K562 (cell line): ENCODE measurements at regions not wholly inside any gene's neighbourhood (a gene's known extent, or its start where the extent isn't known, plus 50 kb on each side); places are given as distances from the start of the nearest gene placed in this dataset.

Source experiments
- ATAC-seq: fragments of 200-7000 bp; cut with Tn5 transposase; 3 replicates; pipeline ENCODE4 v1.9.1; 2020; ENCODE audit warnings: moderate library complexity
- BruUV-seq: library from RNA; stranded (reverse); fragments of 400-500 nt; replicated peaks from 2 replicates; lab custom pipeline; 2021; lab: Mats Ljungman, UMichigan
- CTCF ChIA-PET: fragments of 300-600 bp; formaldehyde crosslinking; extraction: SDS; loops from one replicate; lab custom pipeline; 2021; ENCODE audit warnings: low intra/inter-chr PET ratio; lab: Yijun Ruan, JAX
- POLR2A ChIA-PET: fragments of 300-600, 350-650 bp; sonication (Branson Sonifier 250); formaldehyde crosslinking; extraction: SDS; loops from one replicate; lab custom pipeline; 2021; ENCODE audit warnings: antibody characterized with exemption, inconsistent platforms; lab: Yijun Ruan, JAX
- DNase-seq, 4 experiments: peaks; one replicate each; pipeline versions ENCODE4 v3.0.0 to v3.0.0-alpha.2; 2011 to 2018; ENCODE audit warnings: low spot score in 3 of 4, mixed read lengths in 3 of 4; ENCODE audit errors: extremely low read depth in 1 of 4
- FAIRE-seq: peaks from 2 replicates; lab custom pipeline; 2011; peaks lifted over from hg19 to GRCh38; lab: Jason Lieb, UNC
- H2AFZ ChIP-seq: 2 replicates; pipeline ENCODE4 v1.6.0; 2011; ENCODE audit warnings: low read depth, low read length, control low read depth, inconsistent platforms
- H3K27ac ChIP-seq: fragments of 200-600 bp; 3 replicates; pipeline ENCODE4 v1.8.0; 2011; ENCODE audit warnings: low read depth, mild to moderate bottlenecking, control low read depth, inconsistent platforms, low read length, moderate library complexity, mixed read lengths; ENCODE audit errors: extremely low read depth
- H3K27me3 ChIP-seq, 2 experiments: fragments of 300-600 bp in 1 of 2; 2 replicates in 1 of 2; 3 replicates in 1 of 2; pipeline versions ENCODE4 v1.6.0 to v1.8.0; 2011; ENCODE audit warnings: inconsistent platforms in 2 of 2, low read length in 2 of 2, mild to moderate bottlenecking in 1 of 2, mixed read lengths in 1 of 2, moderate library complexity in 1 of 2; ENCODE audit not compliant: control insufficient read depth in 2 of 2, insufficient read depth in 2 of 2
- H3K36me3 ChIP-seq: fragments of 300-600 bp; 3 replicates; pipeline ENCODE4 v1.8.0; 2011; ENCODE audit warnings: mild to moderate bottlenecking, low read length, inconsistent platforms; ENCODE audit not compliant: control insufficient read depth, insufficient read depth
- H3K4me1 ChIP-seq, 2 experiments: fragments of 200-600 bp in 1 of 2; replicated peaks in 1 of 2; 2 replicates in 1 of 2; 3 replicates in 1 of 2; pipeline versions ENCODE4 v1.5.1 to v1.8.0; 2011; ENCODE audit warnings: inconsistent platforms in 2 of 2, low read length in 2 of 2, mild to moderate bottlenecking in 1 of 2, mixed read lengths in 1 of 2, moderate library complexity in 1 of 2; ENCODE audit not compliant: control insufficient read depth in 2 of 2, insufficient read depth in 2 of 2
- H3K4me2 ChIP-seq: 2 replicates; pipeline ENCODE4 v1.6.1; 2011; ENCODE audit warnings: low read length, control low read depth, inconsistent platforms, mixed read lengths; ENCODE audit not compliant: insufficient read depth
- H3K4me3 ChIP-seq: fragments of 200-600 bp; sonication (generic), shearing (Covaris generic); 2 replicates; pipeline ENCODE4 v1.5.1; 2016; ENCODE audit warnings: control low read depth, inconsistent platforms
- H3K79me2 ChIP-seq: fragments of 200-600 bp; 3 replicates; pipeline ENCODE4 v1.8.0; 2011; ENCODE audit warnings: low read length, inconsistent platforms; ENCODE audit not compliant: control insufficient read depth, insufficient read depth
- H3K9ac ChIP-seq, 2 experiments: 2 replicates each; pipeline versions ENCODE4 v1.6.0 to v1.6.1; 2011; ENCODE audit warnings: low read depth in 2 of 2, low read length in 2 of 2, control low read depth in 1 of 2, inconsistent platforms in 1 of 2, mild to moderate bottlenecking in 1 of 2, mixed read lengths in 1 of 2; ENCODE audit not compliant: insufficient read depth in 1 of 2
- H3K9me1 ChIP-seq: one replicate; pipeline ENCODE4 v1.6.0; 2011; ENCODE audit warnings: inconsistent platforms, mild to moderate bottlenecking, low read length, moderate library complexity; ENCODE audit not compliant: control insufficient read depth, insufficient read depth
- H3K9me3 ChIP-seq: replicated peaks from 2 replicates; pipeline ENCODE4 v1.5.1; 2011; ENCODE audit warnings: low read depth, low read length, inconsistent platforms; ENCODE audit not compliant: control insufficient read depth, insufficient read depth
- H4K20me1 ChIP-seq: replicated peaks from 2 replicates; pipeline ENCODE4 v1.6.1; 2011; ENCODE audit warnings: low read length, inconsistent platforms, mixed read lengths; ENCODE audit not compliant: control insufficient read depth, insufficient read depth
- ERF ChIP-seq: fragments of 450-650 bp; formaldehyde crosslinking; IDR thresholded peaks from 2 replicates; pipeline ENCODE4 v1.4.0; 2020; ENCODE audit warnings: mild to moderate bottlenecking, mixed read lengths
- FUS ChIP-seq: fragments of 200-400 bp; formaldehyde crosslinking; optimal IDR thresholded peaks from 2 replicates; pipeline ENCODE3; 2017; ENCODE audit warnings: low read depth, low read length
- MCM5 ChIP-seq: fragments of 450-650 bp; IDR thresholded peaks from 2 replicates; pipeline ENCODE4 v1.6.1; 2016; ENCODE audit warnings: low read depth
- NR2C1 ChIP-seq, 2 experiments: fragments of 450-650 bp; IDR thresholded peaks; 2 replicates each; pipeline ENCODE4 v1.6.1; 2017; ENCODE audit warnings: mild to moderate bottlenecking in 2 of 2, antibody characterized with exemption in 1 of 2, inconsistent platforms in 1 of 2, missing compliant biosample characterization in 1 of 2, missing genetic modification characterization in 1 of 2
- NUFIP1 ChIP-seq: fragments of 450-650 bp; IDR thresholded peaks from 2 replicates; pipeline ENCODE4 v1.6.1; 2018; ENCODE audit not compliant: partially characterized antibody
- POLR3A ChIP-seq: IDR thresholded peaks from 2 replicates; pipeline ENCODE4 v1.6.1; 2011; ENCODE audit warnings: borderline replicate concordance, mild to moderate bottlenecking, moderate library complexity; ENCODE audit not compliant: insufficient read length, insufficient read depth; ENCODE audit errors: extremely low read depth
- TOE1 ChIP-seq, 2 experiments: fragments of 450-650 bp in 1 of 2; sonication (generic) in 1 of 2; formaldehyde crosslinking in 1 of 2; IDR thresholded peaks; 2 replicates each; pipeline versions ENCODE4 v1.7.1 to v1.8.0; 2016 to 2022; ENCODE audit warnings: borderline replicate concordance in 2 of 2, mild to moderate bottlenecking in 2 of 2, antibody characterized with exemption in 1 of 2, inconsistent platforms in 1 of 2, low read depth in 1 of 2, missing genetic modification reagents in 1 of 2, moderate library complexity in 1 of 2
- TSC22D4 ChIP-seq: fragments of 450-650 bp; IDR thresholded peaks from 2 replicates; pipeline ENCODE4 v1.6.1; 2016; ENCODE audit warnings: missing genetic modification characterization, missing biosample characterization, control low read depth
- ZNF551 ChIP-seq: fragments of 250-450 bp; sonication (Bioruptor Pico); IDR thresholded peaks from 2 replicates; pipeline ENCODE4 v1.5.0; 2021; ENCODE audit warnings: mild to moderate bottlenecking, moderate library complexity
- WGBS: fragments of 100-300 bp; shearing (Covaris generic); methylation state at CpG from one replicate; pipeline ENCODE4 v1.1.6; 2016; ENCODE audit warnings: low coverage, mixed read lengths; ENCODE audit not compliant: insufficient coverage; ENCODE audit errors: missing lambda C conversion rate; 5-methylcytosine and 5-hydroxymethylcytosine counted together
- in situ Hi-C: fragments of 300-500 bp; cut with MboI; formaldehyde crosslinking; loops from 4 replicates; pipeline ENCODE4 v1.15.0; 2018; ENCODE audit warnings: inconsistent platforms, mixed read lengths
- intact Hi-C: fragments of 100-400 bp; cut with micrococcal nuclease; formaldehyde crosslinking; loops from 2 replicates; pipeline ENCODE4 v1.14.2; 2022
- TF ChIP-seq, protein P1 (sequence below), 2 experiments: fragments of 150-350 bp in 1 of 2; IDR thresholded peaks; 2 replicates each; pipeline ENCODE4 v1.6.1; 2012 to 2016; ENCODE audit warnings: low read depth in 2 of 2, low read length in 2 of 2, mild to moderate bottlenecking in 1 of 2, moderate library complexity in 1 of 2
- TF ChIP-seq, protein P2 (sequence below): fragments of 200-800 bp; sonication (Bioruptor generic); IDR thresholded peaks from 2 replicates; pipeline ENCODE4 v1.6.1; 2017; ENCODE audit warnings: missing genetic modification characterization, missing compliant biosample characterization
- TF ChIP-seq, protein P3 (sequence below): fragments of 250-450 bp; sonication (Bioruptor Pico); IDR thresholded peaks from 2 replicates; pipeline ENCODE4 v1.8.0; 2021; ENCODE audit warnings: moderate library complexity, mild to moderate bottlenecking, inconsistent platforms

DNA sequence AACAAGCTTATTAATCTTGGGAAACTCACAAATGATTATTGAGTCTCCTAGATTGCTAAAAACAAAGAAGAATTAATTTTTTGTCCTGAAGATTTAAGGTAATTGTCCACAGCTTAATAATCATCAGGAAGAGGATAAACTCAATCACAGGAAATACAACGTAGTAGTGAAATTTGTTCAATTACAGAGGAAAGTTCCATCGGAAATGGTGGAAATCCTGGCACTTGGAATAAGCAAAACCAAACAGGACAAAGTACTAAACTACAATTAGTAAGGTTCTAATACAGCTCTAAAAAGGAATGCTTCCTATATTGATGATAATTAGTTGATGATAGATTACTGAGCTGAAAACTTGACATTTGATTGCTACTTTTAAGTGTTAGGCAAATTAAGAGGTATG lies 485.4 kb downstream of the USP25 start (continued):
- TF ChIP-seq, protein P1, sequence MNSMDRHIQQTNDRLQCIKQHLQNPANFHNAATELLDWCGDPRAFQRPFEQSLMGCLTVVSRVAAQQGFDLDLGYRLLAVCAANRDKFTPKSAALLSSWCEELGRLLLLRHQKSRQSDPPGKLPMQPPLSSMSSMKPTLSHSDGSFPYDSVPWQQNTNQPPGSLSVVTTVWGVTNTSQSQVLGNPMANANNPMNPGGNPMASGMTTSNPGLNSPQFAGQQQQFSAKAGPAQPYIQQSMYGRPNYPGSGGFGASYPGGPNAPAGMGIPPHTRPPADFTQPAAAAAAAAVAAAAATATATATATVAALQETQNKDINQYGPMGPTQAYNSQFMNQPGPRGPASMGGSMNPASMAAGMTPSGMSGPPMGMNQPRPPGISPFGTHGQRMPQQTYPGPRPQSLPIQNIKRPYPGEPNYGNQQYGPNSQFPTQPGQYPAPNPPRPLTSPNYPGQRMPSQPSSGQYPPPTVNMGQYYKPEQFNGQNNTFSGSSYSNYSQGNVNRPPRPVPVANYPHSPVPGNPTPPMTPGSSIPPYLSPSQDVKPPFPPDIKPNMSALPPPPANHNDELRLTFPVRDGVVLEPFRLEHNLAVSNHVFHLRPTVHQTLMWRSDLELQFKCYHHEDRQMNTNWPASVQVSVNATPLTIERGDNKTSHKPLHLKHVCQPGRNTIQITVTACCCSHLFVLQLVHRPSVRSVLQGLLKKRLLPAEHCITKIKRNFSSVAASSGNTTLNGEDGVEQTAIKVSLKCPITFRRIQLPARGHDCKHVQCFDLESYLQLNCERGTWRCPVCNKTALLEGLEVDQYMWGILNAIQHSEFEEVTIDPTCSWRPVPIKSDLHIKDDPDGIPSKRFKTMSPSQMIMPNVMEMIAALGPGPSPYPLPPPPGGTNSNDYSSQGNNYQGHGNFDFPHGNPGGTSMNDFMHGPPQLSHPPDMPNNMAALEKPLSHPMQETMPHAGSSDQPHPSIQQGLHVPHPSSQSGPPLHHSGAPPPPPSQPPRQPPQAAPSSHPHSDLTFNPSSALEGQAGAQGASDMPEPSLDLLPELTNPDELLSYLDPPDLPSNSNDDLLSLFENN (IDR thresholded peaks at IDR 0.05; ENCODE audit: low read depth in 2 of 2, low read length in 2 of 2), result no peak

DNA sequence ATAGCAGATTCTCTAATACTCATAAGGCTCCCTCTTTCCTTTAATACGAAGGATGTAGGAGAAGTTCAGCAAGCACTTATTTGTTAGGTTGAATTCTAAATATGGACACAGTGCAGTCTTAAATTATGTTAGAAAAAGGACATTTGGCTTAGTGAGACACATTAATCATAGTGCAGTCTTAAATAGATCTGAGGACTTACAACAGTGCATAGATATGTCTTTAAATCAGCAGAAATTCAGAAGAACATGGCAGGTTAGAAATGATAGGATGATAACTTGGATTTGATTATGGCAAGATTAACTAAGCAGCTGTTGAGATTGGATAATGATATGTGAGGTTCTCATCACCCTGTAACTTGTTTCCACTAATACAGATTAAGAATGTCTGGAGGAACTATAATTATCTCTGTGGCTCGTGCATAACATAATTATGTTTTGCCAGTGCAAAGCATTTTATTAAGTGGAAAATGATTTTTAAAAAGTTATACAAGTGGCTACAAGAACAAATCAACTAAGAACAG lies 485.9 kb downstream of the USP25 start:
- Histone ChIP-seq H3K4me2 (no peak overlapping the region), H3K36me3 (no peaks in the 10 kb centered on the region), H4K20me1 (no peaks in the 10 kb centered on the region), H3K9me3 (no peaks in the 10 kb centered on the region), H3K4me3 (no peak overlapping the region), H3K9me1 (no peaks in the 10 kb centered on the region), H3K27ac (no peak overlapping the region), H3K9ac (no peak overlapping the region), H3K4me1 (no peaks in the 10 kb centered on the region), H2AFZ (no peak overlapping the region), H3K27me3 (no peaks in the 10 kb centered on the region), H3K79me2 (no peaks in the 10 kb centered on the region)
- DNase-seq (no peak), FAIRE-seq (no peak), ATAC-seq (no peak)
- in situ Hi-C loops (no loop called here), intact Hi-C loops (no loop called here)
- ChIA-PET CTCF (no interaction called here), POLR2A (no interaction called here)
- 0% methylated on average over 2 of the region's 2 CpGs for WGBS
- no TSS peak for BruUV-seq
- TF ChIP-seq MCM5 (no peak), TOE1 (IDR thresholded peaks at IDR 0.05; ENCODE audit: borderline replicate concordance) (no peak), TOE1 (CRISPR knock-in tag; IDR thresholded peaks at IDR 0.05; ENCODE audit: borderline replicate concordance, low read depth) (no peak), FUS (no peak), NR2C1 (IDR thresholded peaks at IDR 0.05) (no peak), NR2C1 (tag; IDR thresholded peaks at IDR 0.05) (no peak), NUFIP1 (no peak), POLR3A (no peak), TSC22D4 (tag) (no peak), ERF (CRISPR knock-in tag) (no peak), ZNF551 (CRISPR knock-in tag) (no peak)
- TF ChIP-seq, protein P2, sequence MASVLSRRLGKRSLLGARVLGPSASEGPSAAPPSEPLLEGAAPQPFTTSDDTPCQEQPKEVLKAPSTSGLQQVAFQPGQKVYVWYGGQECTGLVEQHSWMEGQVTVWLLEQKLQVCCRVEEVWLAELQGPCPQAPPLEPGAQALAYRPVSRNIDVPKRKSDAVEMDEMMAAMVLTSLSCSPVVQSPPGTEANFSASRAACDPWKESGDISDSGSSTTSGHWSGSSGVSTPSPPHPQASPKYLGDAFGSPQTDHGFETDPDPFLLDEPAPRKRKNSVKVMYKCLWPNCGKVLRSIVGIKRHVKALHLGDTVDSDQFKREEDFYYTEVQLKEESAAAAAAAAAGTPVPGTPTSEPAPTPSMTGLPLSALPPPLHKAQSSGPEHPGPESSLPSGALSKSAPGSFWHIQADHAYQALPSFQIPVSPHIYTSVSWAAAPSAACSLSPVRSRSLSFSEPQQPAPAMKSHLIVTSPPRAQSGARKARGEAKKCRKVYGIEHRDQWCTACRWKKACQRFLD (CRISPR knock-in tag), result no peak
- TF ChIP-seq, protein P3, sequence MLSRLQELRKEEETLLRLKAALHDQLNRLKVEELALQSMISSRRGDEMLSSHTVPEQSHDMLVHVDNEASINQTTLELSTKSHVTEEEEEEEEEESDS (CRISPR knock-in tag), result no peak
